Activated CD8-positive, alpha-beta memory T cell treated with anti-CD3 and anti-CD28 coated beads for 36 hours (primary cell): ENCODE measurements at regions not wholly inside any gene's neighbourhood (a gene's known extent, or its start where the extent isn't known, plus 50 kb on each side); places are given as distances from the start of the nearest gene placed in this dataset.

Experiments used
- CTCF ChIA-PET: fragments of 350-600 bp; sonication (Branson Sonifier 250); formaldehyde crosslinking; loops from one replicate; lab custom pipeline; 2021; ENCODE audit warnings: antibody characterized with exemption; lab: Charles Lee
- POLR2A ChIA-PET: fragments of 350-600 bp; sonication (Branson Sonifier 250); formaldehyde crosslinking; loops from one replicate; lab custom pipeline; 2021; ENCODE audit warnings: antibody characterized with exemption; lab: Charles Lee

DNA sequence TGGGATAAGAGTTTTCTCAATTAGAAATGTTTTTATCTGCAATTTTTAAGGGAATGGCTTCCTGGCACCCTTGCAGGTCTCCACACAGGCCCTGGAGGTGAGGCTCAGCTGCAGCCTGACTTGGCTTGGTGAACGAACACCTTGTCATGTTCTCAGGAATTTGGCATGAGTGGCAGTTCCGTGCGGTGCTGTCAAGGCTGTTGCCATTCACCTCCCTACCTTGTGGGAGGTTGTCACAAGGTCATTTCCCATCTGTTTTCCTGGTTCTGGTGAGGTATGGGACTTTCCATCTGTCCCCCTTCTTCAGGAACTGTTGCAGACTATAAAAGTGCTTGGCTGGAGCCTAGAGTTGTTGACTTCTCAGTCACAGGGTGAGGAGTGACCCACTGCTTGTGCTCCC lies 82.9 kb downstream of the ELOVL4 start:
- ChIA-PET POLR2A (no interaction called here), CTCF (interaction anchor here (1.0 kb wide), 1 partner anchor 86 kb away, joined by 3 read pairs; no protein-coding TSS in a partner anchor)

DNA sequence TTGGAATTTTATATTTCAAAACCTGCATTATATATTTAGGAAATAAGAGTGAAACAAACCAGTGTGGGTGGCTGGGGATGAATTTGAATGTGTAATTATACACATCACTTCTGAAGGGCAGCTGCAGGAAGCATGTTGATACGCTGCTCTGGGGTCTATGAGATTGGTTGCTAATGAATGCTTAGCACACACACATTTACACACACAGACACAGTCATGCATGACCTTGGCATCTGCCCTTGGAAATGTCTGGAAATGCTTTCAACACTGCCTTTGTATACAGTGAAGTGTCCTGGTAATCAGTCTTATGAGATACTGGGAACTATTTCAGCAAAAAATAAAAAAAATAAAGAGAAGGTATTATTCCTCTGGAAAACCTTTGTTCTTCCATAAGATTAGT lies 83.4 kb downstream of the ELOVL4 start:
- POLR2A ChIA-PET: no interaction called here

DNA sequence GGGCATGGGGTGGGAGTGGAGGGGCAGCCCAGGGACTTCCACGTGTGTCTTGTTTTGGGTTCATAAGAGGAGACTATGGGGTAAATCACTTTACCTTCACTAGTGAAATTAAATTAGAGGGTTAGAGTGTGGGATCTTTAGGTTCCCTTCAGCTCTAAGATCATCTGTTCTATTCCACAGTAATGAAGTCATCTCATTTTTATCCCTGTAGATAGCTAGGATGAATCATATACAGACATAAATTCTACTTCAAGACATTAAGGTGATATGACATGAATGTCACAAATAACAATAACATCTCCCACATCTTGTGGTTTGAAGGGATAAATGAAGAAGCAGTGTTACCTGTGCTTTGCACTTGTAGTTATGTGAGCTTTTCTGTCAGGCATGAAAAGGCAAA lies 83.8 kb downstream of the ELOVL4 start:
- ChIA-PET POLR2A (no interaction called here), CTCF (no interaction called here)

More for the DNA sequence above, 83.4 kb downstream of the ELOVL4 start:
- CTCF ChIA-PET: interaction anchor here (1.0 kb wide), 1 partner anchor 86 kb away, joined by 3 read pairs; no protein-coding TSS in a partner anchor

DNA sequence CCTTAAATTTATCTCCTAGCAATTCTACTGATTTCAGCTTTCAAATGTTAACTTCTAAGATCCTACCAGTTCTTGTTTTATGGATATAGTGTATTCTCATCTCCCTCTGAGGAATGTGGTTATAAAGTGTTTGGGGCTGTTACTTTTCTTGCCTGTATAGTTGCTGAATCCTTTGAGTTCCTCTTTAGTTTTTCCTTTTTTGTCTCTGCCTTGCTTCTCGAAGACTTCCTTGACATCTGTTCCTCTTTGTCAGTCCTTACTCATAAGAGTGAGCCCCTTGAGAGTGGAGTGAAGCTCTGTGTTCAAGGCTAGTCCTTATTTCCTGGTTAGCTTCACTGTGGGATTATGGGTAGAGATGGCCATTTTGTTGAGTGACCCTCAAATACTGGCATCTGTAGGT lies 84.6 kb downstream of the ELOVL4 start:
- ChIA-PET CTCF (no interaction called here), POLR2A (no interaction called here)

DNA sequence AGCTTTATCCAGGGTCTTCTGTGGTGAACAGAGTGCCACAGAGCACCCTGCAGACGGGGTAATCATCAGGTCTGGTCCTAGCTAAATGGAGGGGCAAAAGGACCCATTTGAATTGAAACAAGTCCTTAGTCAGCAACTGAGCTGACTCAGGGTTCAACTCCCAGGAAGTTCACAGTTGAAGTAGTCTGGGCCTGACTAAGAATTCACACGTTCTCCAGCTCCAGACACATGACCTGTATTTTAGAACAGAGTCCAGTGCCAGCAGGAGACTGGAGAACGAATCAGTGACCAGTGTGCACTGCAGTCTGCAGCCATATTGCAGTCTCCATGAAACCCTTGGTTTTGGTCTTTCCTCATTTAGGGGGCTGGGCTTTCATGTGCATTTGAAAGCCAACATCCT lies 85.2 kb downstream of the ELOVL4 start:
- POLR2A ChIA-PET: no interaction called here

DNA sequence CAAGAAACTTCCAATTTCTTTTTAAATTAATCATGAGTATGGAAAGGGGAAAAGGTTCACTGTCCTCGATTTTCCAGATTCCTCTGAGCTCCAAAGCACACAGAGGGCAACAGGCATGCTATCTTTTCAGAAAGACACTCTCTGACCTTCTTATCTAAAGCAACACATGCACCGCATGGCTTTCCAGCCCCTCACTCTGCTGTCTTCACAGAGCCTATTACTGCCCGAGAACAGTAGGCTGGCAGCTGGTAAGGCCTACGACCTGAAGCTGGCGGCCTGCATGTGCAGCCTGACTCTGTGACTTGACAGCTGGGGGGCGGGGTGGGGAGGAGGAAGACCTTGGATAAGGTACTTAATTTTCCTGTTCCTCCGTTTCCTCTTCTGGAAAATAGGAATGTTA lies 86.3 kb downstream of the ELOVL4 start:
- ChIA-PET POLR2A (no interaction called here), CTCF (interaction anchor here (0.7 to 1.3 kb wide), 2 partner anchors 9 to 53 kb away, joined by 3 to 5 read pairs; no protein-coding TSS in a partner anchor)

More for the DNA sequence above, 85.2 kb downstream of the ELOVL4 start:
- CTCF ChIA-PET: no interaction called here

DNA sequence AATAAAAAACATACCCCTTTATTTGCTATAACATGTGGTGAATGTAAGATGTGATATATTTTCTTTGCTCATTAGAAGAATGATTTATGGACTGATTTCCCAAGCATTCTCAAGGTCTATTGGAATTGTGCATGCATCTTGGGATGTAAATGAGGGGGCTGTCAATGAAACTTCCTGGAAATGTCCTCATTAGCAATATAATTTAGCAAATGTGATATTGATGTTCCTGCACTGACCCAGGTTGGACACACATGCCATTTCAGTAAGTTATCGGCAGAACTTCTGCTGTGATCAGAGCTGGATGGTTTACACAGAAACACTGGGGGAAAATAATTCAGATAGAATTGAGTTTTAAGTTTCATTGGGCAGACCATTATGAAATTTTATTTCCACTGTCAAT lies 99.9 kb downstream of the ELOVL4 start:
- POLR2A ChIA-PET: no interaction called here
- CTCF ChIA-PET: no interaction called here

DNA sequence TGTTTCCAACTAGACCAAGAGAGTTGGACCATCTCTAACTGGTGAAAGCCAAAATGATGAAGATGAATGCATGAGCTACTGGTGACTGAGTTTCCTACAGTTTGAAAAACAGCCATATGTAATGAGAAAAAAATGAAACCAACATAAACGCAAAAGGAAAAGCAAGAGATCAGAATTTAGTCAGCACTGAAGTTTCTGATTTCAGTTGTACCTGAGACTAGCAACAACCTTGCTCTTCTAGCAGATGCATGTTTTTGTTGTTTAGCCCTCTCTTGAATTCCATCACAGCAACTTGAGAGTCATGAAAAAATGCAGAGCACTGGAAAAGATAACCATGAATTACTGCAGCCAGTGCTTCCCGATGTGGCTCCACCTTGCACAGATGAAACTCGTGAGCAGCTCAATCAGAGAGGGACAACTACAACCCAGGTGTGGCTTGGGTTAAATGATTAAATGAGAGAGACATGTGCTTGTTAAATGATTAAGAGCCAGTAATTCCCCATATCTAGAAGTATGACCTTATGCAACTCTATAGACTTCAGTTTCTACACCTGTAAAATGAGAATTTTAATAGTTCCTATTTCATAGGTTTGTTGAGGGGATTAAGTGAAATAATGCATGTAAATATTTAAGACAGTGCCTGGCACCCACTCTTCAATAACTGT lies 104.8 kb downstream of the ELOVL4 start:
- POLR2A ChIA-PET: no interaction called here
- CTCF ChIA-PET: no interaction called here

DNA sequence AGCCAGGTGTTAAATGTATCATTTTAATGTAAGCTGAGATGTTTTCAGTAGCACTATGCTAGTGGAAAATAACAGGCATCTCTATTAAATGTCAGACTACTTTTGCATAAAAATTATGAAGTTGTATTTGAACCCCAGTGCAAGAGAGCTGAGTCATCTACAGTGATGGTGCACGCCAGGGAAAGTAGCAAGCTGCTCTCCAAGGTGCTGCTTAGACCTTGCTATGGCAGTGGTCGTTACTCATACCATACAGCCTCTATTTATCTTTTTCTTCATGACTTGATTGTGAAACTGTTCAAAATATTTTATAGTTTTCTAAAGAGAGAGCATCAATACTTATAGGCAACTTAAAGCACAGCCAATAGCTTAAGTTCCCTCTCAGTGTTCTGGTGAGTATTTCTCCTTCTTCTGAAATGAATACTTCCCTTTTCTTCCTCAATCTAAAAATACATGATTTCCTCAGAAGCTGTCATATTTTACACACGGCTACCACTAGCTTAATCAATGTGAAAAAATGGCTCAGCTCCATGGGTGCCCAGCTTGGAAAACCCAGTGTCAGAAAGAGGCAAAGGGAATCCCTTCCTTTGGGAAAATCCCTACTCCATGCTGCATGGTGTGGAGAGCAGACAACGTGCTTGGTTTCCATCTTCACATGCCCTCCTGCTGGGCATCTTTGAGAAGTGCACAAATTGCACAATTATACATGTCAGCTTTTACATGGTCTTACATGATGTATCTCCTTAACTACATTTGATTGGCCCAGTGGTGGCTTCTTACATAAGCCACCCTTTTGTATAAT lies 105.6 kb downstream of the ELOVL4 start:
- POLR2A ChIA-PET: no interaction called here
- CTCF ChIA-PET: interaction anchor here (0.9 kb wide), 1 partner anchor 64 kb away, joined by 3 read pairs; no protein-coding TSS in a partner anchor

DNA sequence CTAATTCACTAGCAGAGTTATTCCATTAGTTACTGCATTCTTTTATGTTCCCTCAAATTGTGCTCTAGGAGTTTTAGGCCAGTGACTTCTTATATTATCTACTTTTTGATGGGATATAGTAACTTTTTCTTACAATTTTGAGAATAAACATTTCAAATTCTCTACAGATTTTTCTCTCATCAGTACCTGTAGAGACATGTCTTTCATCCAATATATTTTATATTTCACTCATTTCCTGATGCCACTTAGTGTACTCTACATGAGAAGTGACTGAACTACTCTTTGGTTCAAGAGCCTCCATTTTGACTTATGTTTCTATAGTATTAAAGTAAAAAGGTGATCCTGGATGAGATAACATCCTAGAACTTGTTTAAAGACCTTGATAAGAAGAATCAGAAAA lies 108.5 kb downstream of the ELOVL4 start:
- CTCF ChIA-PET: no interaction called here
- POLR2A ChIA-PET: no interaction called here

DNA sequence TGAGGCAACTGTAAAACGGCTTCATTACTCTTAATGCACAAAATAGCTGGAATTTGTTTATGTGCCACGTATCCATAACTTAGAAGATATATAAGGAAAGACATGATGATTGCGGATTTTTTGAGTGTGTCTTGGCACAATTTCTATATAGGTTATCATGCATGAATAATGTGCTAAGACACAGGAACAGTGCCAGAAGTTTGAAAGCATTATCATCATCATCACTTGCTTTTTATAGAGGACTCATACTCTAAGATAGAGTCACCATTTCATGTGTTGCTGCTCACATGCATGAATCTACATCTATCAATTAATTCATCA lies 113.4 kb downstream of the ELOVL4 start:
- CTCF ChIA-PET: no interaction called here
- POLR2A ChIA-PET: no interaction called here

DNA sequence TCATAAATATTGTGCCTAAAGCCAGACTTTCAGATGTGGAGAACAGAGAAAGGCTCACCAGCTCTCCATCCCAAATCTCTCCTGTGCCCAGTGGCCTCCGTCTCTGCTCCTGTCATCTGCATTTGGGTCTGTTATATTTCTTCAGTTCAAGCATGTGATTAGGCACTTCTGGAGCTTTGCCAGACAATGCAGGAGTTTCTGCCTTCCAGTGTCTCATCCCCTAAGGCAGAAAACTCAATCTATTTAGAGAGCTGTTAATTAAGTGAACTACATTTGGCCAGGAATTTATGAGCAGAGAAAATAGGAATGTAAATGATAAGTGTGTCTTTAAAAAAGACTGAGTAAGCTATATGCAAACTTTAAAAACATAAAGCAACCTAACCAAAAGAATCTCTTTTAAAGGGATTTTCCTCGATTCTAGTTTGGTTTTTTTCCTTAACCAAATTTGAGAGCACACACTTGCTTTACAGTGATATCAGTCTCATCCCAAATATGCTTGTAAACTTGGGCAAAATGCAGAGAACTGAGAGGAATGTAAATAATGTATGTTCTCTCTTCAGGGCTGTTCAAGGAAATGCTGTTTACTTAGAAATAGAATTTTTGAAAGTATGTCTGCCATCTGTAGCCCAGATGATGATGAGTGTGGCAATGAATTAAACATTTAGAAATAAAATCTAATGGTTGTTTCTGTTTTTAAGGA lies 113.9 kb downstream of the ELOVL4 start:
- POLR2A ChIA-PET: no interaction called here
- CTCF ChIA-PET: interaction anchor here (0.9 kb wide), 1 partner anchor 116 kb away, joined by 3 read pairs; no protein-coding TSS in a partner anchor

DNA sequence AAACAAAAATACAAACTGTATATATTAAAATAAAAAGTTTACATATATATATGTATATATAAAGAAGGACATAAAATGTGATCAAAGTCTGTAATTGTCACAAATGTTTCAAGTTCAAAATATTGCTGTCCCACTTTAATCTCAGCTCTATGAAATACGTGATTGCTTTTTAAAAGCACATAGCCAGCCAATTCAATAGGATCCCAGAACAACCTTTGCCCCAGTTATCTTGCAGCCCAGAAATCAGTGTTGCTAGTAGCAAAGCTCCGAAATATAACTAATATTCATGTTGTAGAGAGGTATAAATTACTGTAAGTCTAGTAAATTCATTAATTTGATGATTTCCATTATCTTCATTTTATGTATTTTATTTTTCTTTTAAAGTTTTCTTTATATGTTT lies 114.6 kb downstream of the ELOVL4 start:
- POLR2A ChIA-PET: no interaction called here
- CTCF ChIA-PET: interaction anchor here (0.9 kb wide), 1 partner anchor 116 kb away, joined by 3 read pairs; no protein-coding TSS in a partner anchor

DNA sequence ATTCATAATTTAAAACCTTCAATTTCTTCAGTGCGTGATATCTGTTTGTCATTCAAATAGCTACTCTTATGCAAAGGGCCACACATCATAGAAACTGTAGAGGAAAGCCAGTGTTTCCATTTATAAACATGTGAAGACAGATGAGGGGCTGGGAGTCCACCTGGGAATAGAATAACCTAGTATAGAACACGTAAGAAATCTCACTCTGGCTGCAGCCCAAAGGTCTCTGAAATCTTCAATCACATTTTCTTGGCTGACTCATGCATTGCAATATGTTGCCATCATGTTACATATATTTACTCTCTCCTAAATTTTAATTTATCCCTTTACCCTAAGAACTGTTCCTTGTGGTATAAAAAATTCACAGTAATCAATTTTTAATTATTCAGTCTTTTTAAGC lies 123.2 kb downstream of the ELOVL4 start:
- POLR2A ChIA-PET: no interaction called here
- CTCF ChIA-PET: no interaction called here

DNA sequence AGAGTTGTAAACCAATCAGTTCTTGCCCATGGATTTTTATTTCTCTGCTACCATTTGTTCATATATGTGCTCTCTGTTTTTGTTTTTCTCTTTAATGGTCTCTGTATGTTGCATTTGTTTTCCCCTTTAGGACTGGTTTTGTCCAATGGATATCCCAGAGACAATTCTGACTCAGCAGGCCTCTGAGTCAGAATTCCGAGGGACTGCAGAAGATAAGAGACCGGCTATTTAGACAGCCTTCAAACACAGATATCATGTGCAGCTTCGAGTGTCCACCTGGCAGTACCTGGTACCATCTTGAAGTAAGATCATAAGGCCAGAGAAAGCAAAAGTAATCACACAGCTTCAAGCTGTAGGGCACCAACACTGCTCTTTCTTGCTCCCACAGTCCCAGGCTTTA lies 125.5 kb downstream of the ELOVL4 start:
- ChIA-PET POLR2A (no interaction called here), CTCF (no interaction called here)

DNA sequence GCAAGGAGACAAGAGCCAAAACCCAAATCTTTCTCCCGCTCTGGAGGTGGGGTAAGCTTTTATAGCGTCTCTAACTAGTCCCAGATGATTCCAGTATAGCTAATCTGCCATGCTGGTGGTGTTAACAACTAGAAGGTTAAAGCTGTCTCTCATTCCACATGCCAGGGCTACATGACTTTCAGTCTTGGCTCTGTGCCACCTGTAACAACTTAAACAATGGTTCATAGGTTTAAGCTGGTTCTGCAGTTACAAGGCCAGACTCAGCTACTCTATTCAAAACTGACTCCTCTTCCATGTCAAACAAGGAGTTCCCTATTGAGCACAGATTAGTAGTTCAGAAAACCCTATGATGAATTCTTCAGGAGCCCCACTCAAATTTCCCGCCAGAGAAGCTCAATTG lies 128.9 kb downstream of the ELOVL4 start:
- POLR2A ChIA-PET: no interaction called here
- CTCF ChIA-PET: no interaction called here

DNA sequence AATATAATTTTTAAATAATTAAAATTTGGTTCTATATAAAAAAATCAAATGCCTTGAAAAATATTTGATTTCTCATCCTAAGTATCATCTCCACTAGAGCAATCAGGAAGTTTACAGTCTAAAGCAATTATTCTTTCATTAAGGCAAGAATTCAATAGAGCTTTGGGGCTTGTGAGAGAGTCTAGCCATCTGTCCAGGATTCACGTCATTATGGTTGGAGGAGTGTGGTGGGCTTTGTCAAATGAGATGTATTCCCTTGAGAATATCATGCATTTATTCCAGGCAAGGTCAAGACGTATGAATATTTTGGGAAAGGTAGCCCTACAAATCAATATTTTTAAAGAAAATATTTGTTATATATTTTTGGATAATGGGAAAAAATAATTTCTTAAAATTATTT lies 132.4 kb downstream of the ELOVL4 start:
- POLR2A ChIA-PET: no interaction called here

DNA sequence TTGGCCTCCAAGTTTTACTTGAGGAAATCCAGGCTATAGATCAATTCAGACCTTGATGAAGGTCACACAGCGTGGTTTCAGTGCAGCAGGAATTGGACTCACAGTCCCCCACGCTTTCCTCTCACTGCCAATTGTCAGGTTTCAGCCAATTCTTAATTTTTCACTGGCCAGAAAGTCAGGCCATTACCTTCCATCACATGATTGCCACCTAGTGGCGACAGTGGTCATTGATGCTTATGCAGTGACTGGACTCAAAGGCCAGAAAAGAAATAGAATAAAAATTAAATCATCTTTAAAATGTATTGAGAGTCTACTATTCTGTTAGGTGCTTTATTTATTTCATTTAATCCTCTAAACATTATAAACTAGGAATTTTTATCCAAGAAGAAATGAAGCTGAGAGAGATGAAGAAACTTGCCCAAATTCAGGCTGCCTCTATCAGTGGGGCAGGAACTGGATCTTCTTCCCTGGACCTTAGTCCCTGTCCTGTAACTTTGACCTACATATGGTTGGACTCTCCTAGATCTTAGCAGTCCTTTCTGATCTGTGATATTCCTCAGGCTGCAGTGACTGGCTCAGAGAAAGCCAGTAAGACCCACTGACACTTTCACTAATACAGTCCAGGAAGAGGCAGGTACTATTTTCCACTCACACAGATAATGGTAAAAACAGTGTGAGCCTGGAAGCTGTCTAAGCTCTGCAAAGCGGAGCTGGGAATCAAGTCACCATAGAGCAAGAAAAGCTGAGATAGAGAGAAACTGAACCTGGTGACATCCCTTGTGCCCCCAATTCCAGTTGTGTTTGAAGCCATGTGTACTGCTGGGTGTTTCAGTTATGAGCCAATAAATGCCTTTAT lies 133.3 kb downstream of the ELOVL4 start:
- ChIA-PET POLR2A (no interaction called here), CTCF (interaction anchor here (1.4 kb wide), 1 partner anchor 41 kb away, joined by 5 read pairs; no protein-coding TSS in a partner anchor)

More for the DNA sequence above, 132.4 kb downstream of the ELOVL4 start:
- CTCF ChIA-PET: no interaction called here
